IMR-90 (cell line): ENCODE measurements at regions not wholly inside any gene's neighbourhood (a gene's known extent, or its start where the extent isn't known, plus 50 kb on each side); places are given as distances from the start of the nearest gene placed in this dataset.
"Not testable (repeated sequence)": the region's sequence is repeated elsewhere in the genome, so short reads cannot be mapped to it uniquely, and the experiment has no call there.

Experiments used
- ATAC-seq: fragments of 200-7000 bp; cut with Tn5 transposase; 2 replicates; pipeline ENCODE4 v1.9.1; 2020; ENCODE audit warnings: low read depth, mild to moderate bottlenecking, moderate library complexity
- BruUV-seq: library from RNA; stranded (reverse); fragments of 400-500 nt; replicated peaks from 2 replicates; lab custom pipeline; 2021; lab: Mats Ljungman, UMichigan
- CTCF ChIA-PET: fragments of 300-600 bp; formaldehyde crosslinking; extraction: SDS; loops from one replicate; lab custom pipeline; 2021; ENCODE audit warnings: antibody characterized with exemption; lab: Yijun Ruan, JAX
- POLR2A ChIA-PET: fragments of 300-600 bp; sonication (Branson Sonifier 250); formaldehyde crosslinking; loops from one replicate; lab custom pipeline; 2022; ENCODE audit warnings: antibody characterized with exemption; ENCODE audit not compliant: unreplicated experiment; lab: Charles Lee
- DNase-seq: peaks from one replicate; pipeline ENCODE4 v3.0.0; 2013
- H2AFZ ChIP-seq: replicated peaks from 2 replicates; pipeline ENCODE3; 2013; ENCODE audit warnings: low read length, mild to moderate bottlenecking; ENCODE audit not compliant: poor library complexity
- H2AK5ac ChIP-seq: 2 replicates; pipeline ENCODE4 v1.6.1; 2013; ENCODE audit warnings: low read depth, low read length, inconsistent platforms
- H2AK9ac ChIP-seq: replicated peaks from 2 replicates; pipeline ENCODE3; 2013; ENCODE audit warnings: mild to moderate bottlenecking, low read depth, low read length, moderate library complexity; ENCODE audit not compliant: poor library complexity
- H2BK120ac ChIP-seq: 2 replicates; pipeline ENCODE4 v1.6.1; 2013; ENCODE audit warnings: low read depth, low read length, inconsistent platforms
- H2BK15ac ChIP-seq: 3 replicates; pipeline ENCODE4 v1.6.1; 2013; ENCODE audit warnings: low read depth, low read length, inconsistent platforms
- H2BK20ac ChIP-seq: 2 replicates; pipeline ENCODE4 v1.6.1; 2013; ENCODE audit warnings: low read depth, mild to moderate bottlenecking, inconsistent platforms, low read length, moderate library complexity
- H2BK5ac ChIP-seq: 2 replicates; pipeline ENCODE4 v1.6.1; 2013; ENCODE audit warnings: mild to moderate bottlenecking, low read depth, low read length, inconsistent platforms; ENCODE audit not compliant: poor library complexity, severe bottlenecking
- H3K14ac ChIP-seq: replicated peaks from 2 replicates; pipeline ENCODE4 v1.6.1; 2013; ENCODE audit warnings: low read depth, low read length, inconsistent platforms
- H3K18ac ChIP-seq: 2 replicates; pipeline ENCODE4 v1.6.1; 2013; ENCODE audit warnings: low read depth, low read length, control low read depth
- H3K23ac ChIP-seq: 2 replicates; pipeline ENCODE4 v1.6.1; 2013; ENCODE audit warnings: low read depth, low read length, inconsistent platforms
- H3K27ac ChIP-seq: 2 replicates; pipeline ENCODE4 v1.5.1; 2013; ENCODE audit warnings: mild to moderate bottlenecking, control low read depth, low read length; ENCODE audit not compliant: insufficient read depth
- H3K27me3 ChIP-seq: 2 replicates; pipeline ENCODE4 v1.6.1; 2013; ENCODE audit warnings: low read length; ENCODE audit not compliant: control insufficient read depth, insufficient read depth
- H3K36me3 ChIP-seq: 2 replicates; pipeline ENCODE4 v1.6.1; 2013; ENCODE audit warnings: low read length, mixed read lengths; ENCODE audit not compliant: control insufficient read depth, insufficient read depth
- H3K4ac ChIP-seq: 2 replicates; pipeline ENCODE4 v1.6.1; 2013; ENCODE audit warnings: low read depth, low read length, inconsistent platforms
- H3K4me1 ChIP-seq: 2 replicates; pipeline ENCODE4 v1.6.1; 2013; ENCODE audit warnings: low read length, mixed read lengths; ENCODE audit not compliant: control insufficient read depth, insufficient read depth
- H3K4me2 ChIP-seq: 2 replicates; pipeline ENCODE4 v1.6.1; 2013; ENCODE audit warnings: low read depth, mild to moderate bottlenecking, control low read depth, low read length, moderate library complexity
- H3K4me3 ChIP-seq: 2 replicates; pipeline ENCODE4 v1.5.1; 2013; ENCODE audit warnings: low read depth, mild to moderate bottlenecking, control low read depth, low read length, moderate library complexity; ENCODE audit not compliant: insufficient read depth
- H3K56ac ChIP-seq: 2 replicates; pipeline ENCODE4 v1.6.1; 2013; ENCODE audit warnings: low read length, inconsistent platforms; ENCODE audit not compliant: insufficient read depth; ENCODE audit errors: extremely low read depth
- H3K79me1 ChIP-seq, 2 experiments: 2 replicates each; pipeline ENCODE4 v1.6.1; 2013; ENCODE audit warnings: low read length in 2 of 2, inconsistent platforms in 1 of 2, low read depth in 1 of 2
- H3K9ac ChIP-seq: 2 replicates; pipeline ENCODE4 v1.6.1; 2013; ENCODE audit warnings: low read depth, low read length, control low read depth
- H3K9me1 ChIP-seq: 2 replicates; pipeline ENCODE4 v1.6.1; 2013; ENCODE audit warnings: low read length, inconsistent platforms; ENCODE audit not compliant: insufficient read depth
- H3K9me3 ChIP-seq: 2 replicates; pipeline ENCODE4 v1.6.1; 2013; ENCODE audit warnings: low read length; ENCODE audit not compliant: control insufficient read depth, insufficient read depth
- H4K20me1 ChIP-seq: 2 replicates; pipeline ENCODE4 v1.6.1; 2013; ENCODE audit warnings: low read length, inconsistent platforms; ENCODE audit not compliant: insufficient read depth
- H4K5ac ChIP-seq: 2 replicates; pipeline ENCODE4 v1.6.1; 2013; ENCODE audit warnings: mild to moderate bottlenecking, low read depth, low read length, control low read depth
- H4K8ac ChIP-seq, 2 experiments: 2 replicates each; pipeline ENCODE4 v1.6.1; 2013; ENCODE audit warnings: low read depth in 2 of 2, low read length in 2 of 2, control low read depth in 1 of 2, inconsistent platforms in 1 of 2
- H4K91ac ChIP-seq: 2 replicates; pipeline ENCODE4 v1.6.1; 2013; ENCODE audit warnings: low read depth, low read length, inconsistent platforms; ENCODE audit not compliant: insufficient read depth
- whole genome bisulfite sequencing, 2 experiments: methylation state at CpG; one replicate each; pipeline versions ENCODE4 v1.1.5 to v1.1.7; 2013; ENCODE audit warnings: missing lambda C conversion rate in 2 of 2; ENCODE audit not compliant: insufficient read length in 1 of 2; ENCODE audit errors: extremely low coverage in 2 of 2; 5-methylcytosine and 5-hydroxymethylcytosine counted together
- dilution Hi-C: fragments of 300-500 bp; cut with HindIII; formaldehyde crosslinking; loops from one replicate; pipeline ENCODE4 v1.14.3; 2018; ENCODE audit warnings: low sequenced_read_pairs; ENCODE audit not compliant: unreplicated experiment
- in situ Hi-C: fragments of 300-500 bp; cut with MboI; formaldehyde crosslinking; loops from 3 replicates; pipeline ENCODE4 v1.14.3; 2019; ENCODE audit warnings: low sequenced_read_pairs, inconsistent platforms, mixed read lengths
- intact Hi-C: fragments of 100-400 bp; cut with micrococcal nuclease; formaldehyde crosslinking; loops from 2 replicates; pipeline ENCODE4 v1.10.0; 2022

DNA sequence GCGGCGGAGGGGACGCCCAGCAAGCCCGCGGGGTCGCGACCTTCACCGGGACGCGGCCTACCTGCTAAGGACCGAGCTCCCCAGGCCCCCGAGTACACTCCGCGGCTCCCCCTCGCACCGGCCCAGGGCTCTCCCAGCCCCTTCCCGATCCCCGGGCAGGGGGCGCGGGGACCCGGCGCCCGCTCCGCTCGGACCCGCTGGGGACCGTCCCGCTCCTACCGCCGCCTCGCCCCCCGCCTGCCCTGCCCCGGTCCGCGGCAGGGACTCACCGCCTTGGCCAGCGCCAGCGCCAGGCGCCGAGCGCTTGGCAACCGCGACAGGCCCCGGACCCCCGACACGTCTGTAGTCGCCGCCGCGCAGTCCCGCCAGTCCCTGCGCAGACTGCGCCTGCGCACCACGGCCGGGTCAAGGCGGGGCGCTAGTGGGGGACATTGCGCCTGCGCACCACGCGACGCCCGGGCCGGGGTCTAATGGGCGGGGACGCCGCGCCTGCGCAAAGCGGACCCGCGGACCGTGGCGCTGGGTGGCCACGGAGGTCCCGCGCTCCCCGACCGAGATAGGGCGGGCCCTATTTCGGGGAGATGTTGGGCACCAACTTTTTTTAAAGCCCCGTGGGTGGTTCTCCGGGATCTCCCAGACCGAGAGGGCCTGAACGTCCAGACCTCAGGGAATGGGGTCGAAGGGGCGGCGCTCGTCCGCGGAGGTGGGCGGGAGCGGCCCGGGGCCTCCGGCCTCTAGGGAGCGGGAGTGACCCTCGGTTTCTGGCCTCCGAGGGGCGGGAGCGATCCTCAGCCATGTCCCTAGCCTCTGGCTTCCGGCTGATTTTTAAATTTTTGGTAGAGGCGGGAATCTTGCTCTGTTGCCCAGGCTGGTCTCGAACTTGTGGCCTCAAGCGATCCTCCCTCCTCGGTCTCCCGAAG lies 81.8 kb upstream of the TNK2 start:
- 0% methylated on average over 21 of the region's 107 CpGs; no CpG with 5 or more reads in 1 of the 2 experiments for WGBS, 2 experiments
- H3K4me1 ChIP-seq, H3K9me3 ChIP-seq, in situ Hi-C loops, H3K9me1 ChIP-seq, H2AK9ac ChIP-seq, H3K18ac ChIP-seq, H3K27me3 ChIP-seq, BruUV-seq, H4K20me1 ChIP-seq, POLR2A ChIA-PET, H2BK15ac ChIP-seq, H2AFZ ChIP-seq, H3K36me3 ChIP-seq, H2BK20ac ChIP-seq, H3K79me1 ChIP-seq, CTCF ChIA-PET, dilution Hi-C loops: not testable (repeated sequence)
- H3K4me2 ChIP-seq, result peak overlapping the region; percentile 81
- peak overlapping the region; percentile 84 for H4K91ac ChIP-seq
- H4K5ac ChIP-seq, result peak overlapping the region; percentile 70
- H2BK5ac ChIP-seq, result peak overlapping the region; percentile 2
- H2AK5ac ChIP-seq, result peak overlapping the region; percentile 67
- peak overlapping the region; percentile 94 for H3K14ac ChIP-seq
- 0 out of 2 replicates have a peak overlapping the region, but pooled peaks have one; percentile 56 for H3K23ac ChIP-seq
- DNase-seq, result peak; percentile 69
- intact Hi-C loops, result loop anchor here (5.0 kb wide), 1 partner anchor 138 kb away; no protein-coding TSS in a partner anchor
- peak; percentile 94 for ATAC-seq
- H4K8ac ChIP-seq, result peak overlapping the region; percentile 94 to 97; a peak in 3 of 4 replicates
- peak overlapping the region; percentile 69 for H3K4me3 ChIP-seq
- peak overlapping the region; percentile 68 for H3K9ac ChIP-seq
- peak overlapping the region; percentile 91 for H3K4ac ChIP-seq
- peak overlapping the region; percentile 52; the same call in 1 of the 2 replicates for H3K56ac ChIP-seq
- H3K27ac ChIP-seq, result peak overlapping the region; percentile 50
- H2BK120ac ChIP-seq, result peak overlapping the region; percentile 39; the same call in 1 of the 2 replicates
